Gastroesophageal sphincter (tissue), 3 donors: ENCODE measurements at regions not wholly inside any gene's neighbourhood (a gene's known extent, or its start where the extent isn't known, plus 50 kb on each side); places are given as distances from the start of the nearest gene placed in this dataset.
"Not testable (repeated sequence)": the region's sequence is repeated elsewhere in the genome, so short reads cannot be mapped to it uniquely, and the experiment has no call there.

Experiments
- EP300 ChIP-seq: sonication (generic); formaldehyde crosslinking; IDR thresholded peaks from one replicate; pipeline ENCODE4 v1.6.1; 2017; ENCODE audit warnings: antibody characterized with exemption, mild to moderate bottlenecking
- POLR2A ChIP-seq, 2 donors: fragments of 450-650 bp; IDR thresholded peaks; one replicate each; pipeline ENCODE4 v1.6.1; 2017; ENCODE audit warnings: antibody characterized with exemption in 2 of 2, mild to moderate bottlenecking in 2 of 2, moderate library complexity in 1 of 2
- POLR2AphosphoS5 ChIP-seq: sonication (generic); formaldehyde crosslinking; IDR thresholded peaks from one replicate; pipeline ENCODE4 v1.6.1; 2017; ENCODE audit warnings: antibody characterized with exemption
- TF ChIP-seq, protein P1 (sequence below), 4 experiments: fragments of 200-600 bp in 2 of 4; fragments of 450-650 bp in 2 of 4; sonication (generic) in 1 of 4; IDR thresholded peaks; one replicate each; pipeline ENCODE4 v1.5.1; 2017 to 2019; ENCODE audit warnings: antibody characterized with exemption in 4 of 4, mild to moderate bottlenecking in 2 of 4, moderate library complexity in 2 of 4

DNA sequence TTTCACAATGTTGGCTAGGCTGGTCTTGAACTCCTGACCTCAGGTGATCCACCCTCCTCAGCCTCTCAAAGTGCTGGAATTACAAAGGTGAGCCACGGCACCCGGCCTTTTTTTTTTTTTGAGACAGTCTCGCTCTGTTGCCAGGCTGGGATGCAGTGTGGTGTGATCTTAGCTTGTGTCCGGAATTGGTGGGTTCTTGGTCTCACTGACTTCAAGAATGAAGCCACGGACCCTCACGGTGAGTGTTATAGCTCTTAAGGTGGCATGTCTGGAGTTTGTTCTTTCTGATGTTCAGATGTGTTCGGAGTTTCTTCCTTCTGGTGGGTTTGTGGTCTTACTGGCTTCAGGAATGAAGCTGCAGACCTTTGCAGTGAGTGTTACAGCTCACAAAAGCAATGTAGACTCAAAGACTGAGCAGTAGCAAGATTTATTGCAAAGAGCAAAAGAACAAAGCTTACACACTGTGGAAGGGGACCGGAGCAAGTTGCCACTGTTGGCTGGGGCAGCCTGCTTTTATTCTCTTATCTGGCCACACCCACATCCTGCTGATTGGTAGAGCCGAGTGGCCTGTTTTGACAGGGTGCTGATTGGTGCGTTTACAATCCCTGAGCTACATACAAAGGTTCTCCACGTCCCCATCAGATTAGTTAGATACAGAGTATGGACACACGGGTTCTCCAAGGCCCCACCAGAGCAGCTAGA is 69.1 kb upstream of the DDR1 start:
- TF ChIP-seq, protein P1, sequence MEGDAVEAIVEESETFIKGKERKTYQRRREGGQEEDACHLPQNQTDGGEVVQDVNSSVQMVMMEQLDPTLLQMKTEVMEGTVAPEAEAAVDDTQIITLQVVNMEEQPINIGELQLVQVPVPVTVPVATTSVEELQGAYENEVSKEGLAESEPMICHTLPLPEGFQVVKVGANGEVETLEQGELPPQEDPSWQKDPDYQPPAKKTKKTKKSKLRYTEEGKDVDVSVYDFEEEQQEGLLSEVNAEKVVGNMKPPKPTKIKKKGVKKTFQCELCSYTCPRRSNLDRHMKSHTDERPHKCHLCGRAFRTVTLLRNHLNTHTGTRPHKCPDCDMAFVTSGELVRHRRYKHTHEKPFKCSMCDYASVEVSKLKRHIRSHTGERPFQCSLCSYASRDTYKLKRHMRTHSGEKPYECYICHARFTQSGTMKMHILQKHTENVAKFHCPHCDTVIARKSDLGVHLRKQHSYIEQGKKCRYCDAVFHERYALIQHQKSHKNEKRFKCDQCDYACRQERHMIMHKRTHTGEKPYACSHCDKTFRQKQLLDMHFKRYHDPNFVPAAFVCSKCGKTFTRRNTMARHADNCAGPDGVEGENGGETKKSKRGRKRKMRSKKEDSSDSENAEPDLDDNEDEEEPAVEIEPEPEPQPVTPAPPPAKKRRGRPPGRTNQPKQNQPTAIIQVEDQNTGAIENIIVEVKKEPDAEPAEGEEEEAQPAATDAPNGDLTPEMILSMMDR (IDR thresholded peaks at IDR 0.05), result not testable (repeated sequence)
- TF ChIP-seq EP300; POLR2A (IDR thresholded peaks at IDR 0.05); POLR2AphosphoS5: not testable (repeated sequence)
